Suppressor macrophage treated with lipopolysaccharide for 1 hour (primary cell): ENCODE measurements at regions not wholly inside any gene's neighbourhood (a gene's known extent, or its start where the extent isn't known, plus 50 kb on each side); places are given as distances from the start of the nearest gene placed in this dataset.
"Not testable (repeated sequence)": the region's sequence is repeated elsewhere in the genome, so short reads cannot be mapped to it uniquely, and the experiment has no call there.

ENCODE experiments used
- DNase-seq, 3 donors: peaks; one replicate each; pipeline ENCODE4 v3.0.0-alpha.2; 2020 to 2022

DNA sequence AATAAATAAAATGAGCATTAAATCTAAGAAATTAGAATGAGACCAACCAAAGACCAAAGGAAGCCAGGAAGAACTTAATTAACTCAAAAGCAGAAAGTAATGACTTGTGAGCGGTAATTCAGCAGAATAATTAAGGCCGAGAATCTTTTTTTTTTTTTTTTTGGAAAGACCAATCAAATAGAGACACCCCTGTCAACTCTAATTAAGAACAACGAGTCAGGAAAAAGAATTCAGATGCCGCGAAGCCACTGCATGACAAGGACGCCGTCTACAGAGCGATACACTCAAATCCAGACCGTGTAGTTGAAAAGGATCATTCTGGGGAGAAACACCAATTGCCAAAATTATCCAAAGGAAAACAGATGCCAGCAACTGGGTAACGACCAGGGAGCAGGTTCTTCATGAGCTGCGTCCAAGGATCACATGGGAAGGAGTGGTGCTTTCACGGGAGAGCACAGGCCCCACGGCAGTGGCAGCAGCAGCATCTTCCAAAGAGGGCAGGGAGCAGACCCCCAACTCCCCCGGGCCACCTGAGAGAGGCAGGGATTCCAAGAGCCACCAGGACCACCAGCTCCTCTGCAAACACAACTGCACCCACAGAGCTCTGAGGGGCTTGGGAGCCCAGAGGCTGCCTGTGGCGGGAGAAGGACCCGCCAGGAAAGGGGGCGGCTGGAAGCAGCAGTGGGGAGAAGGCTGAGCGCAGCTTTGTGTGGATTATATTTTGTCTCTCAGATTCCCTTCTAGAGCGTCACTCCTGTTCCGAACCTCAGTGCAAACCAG lies 469.8 kb downstream of the BRD1 start:
- no peak for DNase-seq

DNA sequence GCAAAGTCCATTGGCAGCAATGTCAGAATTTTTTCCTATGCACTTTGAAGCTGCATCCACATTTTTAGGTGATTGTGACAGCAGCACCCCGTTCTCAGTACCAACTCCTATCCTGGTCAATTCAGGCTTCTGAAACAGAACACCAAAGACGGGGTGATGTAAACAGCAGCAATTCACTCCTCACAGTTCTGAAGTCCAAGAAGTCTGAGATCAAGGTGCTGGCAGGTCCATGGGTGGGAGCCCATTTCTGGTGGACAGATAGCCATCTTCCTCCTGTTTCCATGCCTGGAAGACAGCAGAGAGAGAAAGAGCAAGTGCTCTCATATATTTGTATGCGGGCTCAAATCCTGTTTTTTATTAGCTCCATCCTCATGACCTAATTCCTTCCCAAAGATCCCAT lies 471.2 kb downstream of the BRD1 start:
- DNase-seq: no peak

DNA sequence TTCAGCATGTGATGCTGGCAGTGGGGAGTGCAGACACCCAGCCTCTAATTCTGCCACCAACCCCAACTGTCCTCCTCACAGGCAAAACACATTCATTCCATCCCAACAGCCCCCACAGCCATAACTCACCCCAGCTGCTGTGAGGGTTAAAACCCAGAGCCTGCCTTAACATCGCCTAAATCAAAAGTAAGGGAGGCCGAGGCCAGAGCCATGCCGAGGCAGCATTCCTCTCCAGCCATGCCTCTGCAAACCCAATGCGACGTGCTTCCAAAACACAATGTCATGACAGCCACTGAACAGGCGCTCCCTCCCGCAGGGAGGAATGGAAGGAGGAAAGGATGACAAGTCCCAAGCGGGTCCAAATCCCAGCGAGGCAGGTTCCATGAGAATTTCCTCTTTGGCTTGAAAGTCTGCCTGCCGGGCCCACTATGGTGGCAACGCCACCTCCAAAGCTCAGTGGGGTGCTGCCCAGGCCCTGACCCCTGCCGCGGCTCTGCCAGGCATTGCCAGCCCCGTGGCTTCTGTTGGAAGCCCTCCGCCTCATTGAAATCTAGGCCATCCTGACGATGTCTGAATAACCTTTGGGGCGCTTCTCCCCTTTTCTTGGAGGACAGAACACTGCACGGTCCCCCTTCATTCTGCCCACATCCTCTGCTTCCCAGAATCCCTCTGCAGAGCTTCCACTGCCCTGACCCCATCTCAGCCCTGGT lies 472.3 kb downstream of the BRD1 start:
- DNase-seq: no peak

DNA sequence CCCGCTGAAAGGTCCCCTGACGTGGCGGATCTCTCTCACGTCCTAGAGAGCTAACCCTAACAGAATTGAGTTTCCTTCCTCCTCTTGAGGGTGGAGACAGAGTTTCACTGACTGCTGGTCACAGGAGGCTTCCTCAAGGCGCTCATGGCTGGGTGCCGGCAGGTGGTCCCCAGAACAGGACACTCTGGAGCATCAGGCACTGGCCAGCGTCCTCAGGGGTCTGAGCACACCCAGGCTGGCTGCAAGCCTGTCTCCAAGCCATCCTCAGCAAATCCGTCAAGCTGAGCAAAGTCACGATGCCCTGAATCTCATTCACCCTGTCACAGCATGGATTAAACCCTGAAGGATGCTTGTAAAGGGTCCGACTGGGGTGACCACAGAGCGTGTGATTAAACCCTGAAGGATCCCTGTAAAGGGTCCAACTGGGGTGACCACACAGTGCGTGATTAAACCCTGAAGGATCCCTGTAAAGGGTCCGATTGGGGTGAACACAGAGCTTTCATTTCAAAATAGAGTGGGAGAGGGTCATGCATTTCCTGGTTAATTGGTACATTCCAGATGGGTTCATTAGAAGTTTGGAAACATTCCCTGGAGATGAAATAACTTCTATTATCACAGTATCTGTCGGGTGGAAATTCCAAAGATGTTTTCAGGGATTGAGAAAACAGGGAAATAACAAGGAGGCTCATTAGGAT lies 473.0 kb downstream of the BRD1 start:
- DNase-seq: no peak

DNA sequence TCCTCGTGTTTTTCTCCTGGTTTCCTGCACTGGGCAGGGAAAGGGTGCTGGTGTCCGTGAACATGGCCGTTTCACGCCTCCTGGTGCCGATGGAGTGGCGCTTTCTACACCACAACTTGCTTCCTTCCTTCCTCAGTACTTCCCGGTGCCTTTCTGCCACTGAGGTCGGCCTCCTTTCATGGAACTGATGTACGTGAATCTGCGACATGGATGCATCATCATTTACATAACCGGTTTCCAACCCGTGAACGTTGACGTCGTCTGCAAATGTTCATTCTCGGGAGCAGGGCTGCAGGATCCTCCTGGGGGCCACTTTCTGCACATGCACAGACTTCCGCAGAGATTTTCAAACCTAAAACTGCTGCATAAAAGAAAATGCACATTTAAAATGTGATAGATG lies 474.4 kb downstream of the BRD1 start:
- no peak for DNase-seq

DNA sequence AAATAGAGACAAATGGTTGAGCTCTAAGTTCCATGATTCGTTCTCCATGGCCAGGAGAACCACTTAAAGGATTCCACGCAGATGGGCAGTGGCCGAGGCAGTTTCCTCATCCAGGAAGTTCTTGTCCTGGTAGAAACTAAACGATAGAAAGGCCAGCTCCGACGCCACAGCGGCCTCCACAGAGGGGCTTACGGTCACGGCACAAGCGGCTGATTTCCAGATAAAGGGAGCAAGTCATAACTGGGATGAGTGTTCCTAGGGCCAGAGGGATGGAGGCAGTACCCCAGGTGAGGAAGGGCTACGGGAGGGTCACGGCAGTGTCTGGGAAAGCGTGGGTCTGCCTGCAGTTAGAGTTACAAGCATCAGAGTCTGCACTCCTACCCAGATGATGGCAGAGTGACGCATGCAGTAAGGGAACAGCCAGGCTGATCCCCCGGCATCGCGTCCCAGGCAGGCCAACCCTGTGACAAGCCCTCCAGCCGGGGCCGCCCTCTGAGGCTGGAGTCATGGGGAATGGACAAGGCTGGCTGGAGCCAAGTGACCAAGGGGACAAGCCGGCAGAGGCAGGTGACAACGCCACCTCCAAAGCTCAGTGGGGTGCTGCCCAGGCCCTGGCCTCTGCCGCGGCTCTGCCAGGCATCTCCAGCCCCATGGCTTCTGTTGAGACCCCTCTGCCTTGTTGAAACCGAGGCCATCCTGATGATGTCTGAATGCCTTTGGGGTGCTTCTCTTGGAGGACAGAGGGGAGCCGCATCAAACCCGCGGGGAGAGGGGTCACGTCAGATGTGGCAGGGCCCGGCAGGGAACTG lies 475.1 kb downstream of the BRD1 start:
- DNase-seq: no peak

DNA sequence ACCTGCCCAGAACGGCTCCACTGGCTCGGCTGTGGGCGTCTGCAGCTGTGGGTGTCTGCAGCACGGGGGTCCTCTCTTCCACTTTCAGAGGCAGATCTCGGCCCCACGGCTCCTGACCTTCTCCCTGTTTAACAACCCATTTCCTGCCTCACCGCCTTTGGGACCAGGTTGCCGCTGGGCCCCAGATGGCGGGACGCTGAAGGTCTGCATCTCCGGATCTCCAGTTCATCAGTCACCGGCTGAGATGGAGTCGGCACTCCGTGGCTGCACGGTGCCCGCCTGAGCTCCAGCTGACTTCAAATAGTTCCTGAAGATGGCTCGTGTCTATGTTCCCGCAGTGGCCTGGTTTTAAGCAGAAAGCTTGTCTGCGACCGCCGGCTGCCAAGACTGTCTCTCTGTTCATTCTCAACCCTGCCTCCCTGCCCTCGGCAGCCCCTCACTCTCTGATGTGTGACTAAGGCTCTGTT lies 475.9 kb downstream of the BRD1 start:
- no peak for DNase-seq

DNA sequence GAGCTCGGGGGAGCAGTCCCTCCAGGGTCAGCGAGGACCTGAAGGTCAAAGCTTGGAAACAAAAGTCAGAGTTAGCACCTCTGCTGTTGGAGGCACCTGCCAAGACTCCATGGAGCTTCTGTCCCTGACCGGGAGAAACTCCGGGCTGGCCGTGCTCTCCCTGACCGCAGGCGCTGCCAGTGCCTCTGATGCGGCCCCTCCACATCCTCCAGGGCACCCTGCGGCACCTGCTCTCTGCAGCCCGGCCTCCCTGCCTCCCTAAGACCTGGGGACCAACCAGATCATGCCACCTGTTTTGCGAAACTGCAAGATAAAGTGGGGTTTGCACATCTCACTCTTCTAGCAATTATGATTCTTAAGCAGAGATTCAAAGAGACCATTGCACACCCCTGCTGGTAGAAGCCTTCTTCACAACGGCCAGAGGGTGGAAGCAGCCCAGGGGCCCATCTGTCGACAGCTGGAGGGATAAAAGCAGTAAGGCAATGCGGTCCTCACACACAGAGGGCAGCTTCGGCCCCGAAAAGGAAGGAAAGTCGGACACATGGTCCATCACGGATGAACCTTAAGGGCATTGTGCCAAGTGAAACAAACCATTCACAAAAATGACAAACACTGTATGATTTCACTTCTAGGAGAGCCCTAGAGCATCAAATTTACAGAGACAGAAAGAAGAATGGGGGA lies 477.1 kb downstream of the BRD1 start:
- no peak for DNase-seq

DNA sequence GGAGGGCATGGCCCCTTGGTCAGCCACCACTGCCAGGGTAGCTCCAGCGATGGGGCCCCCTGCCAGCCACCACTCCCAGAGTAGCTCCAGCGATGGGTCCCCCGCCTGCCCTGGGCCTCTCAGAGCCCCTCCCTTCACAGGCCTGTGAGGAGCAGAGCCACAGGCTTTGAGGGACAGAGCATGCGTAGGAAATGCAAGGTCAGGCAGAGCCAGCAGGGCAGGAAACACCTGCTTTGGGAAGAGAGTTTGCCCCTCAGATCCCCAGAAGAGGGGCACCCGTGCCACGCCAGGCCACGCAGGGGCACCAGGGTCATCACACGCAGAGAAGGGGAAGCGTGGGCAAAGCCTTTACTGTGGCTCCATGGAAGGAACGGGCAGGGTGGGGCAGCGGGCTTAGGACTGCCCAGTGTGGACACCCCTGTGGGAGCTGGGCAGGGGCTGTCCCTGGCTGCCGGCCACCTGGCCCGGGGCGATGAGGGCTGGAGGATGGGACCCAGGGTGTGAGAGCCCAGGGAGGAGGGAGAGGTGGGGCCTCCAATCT lies 477.8 kb downstream of the BRD1 start:
- DNase-seq: no peak

DNA sequence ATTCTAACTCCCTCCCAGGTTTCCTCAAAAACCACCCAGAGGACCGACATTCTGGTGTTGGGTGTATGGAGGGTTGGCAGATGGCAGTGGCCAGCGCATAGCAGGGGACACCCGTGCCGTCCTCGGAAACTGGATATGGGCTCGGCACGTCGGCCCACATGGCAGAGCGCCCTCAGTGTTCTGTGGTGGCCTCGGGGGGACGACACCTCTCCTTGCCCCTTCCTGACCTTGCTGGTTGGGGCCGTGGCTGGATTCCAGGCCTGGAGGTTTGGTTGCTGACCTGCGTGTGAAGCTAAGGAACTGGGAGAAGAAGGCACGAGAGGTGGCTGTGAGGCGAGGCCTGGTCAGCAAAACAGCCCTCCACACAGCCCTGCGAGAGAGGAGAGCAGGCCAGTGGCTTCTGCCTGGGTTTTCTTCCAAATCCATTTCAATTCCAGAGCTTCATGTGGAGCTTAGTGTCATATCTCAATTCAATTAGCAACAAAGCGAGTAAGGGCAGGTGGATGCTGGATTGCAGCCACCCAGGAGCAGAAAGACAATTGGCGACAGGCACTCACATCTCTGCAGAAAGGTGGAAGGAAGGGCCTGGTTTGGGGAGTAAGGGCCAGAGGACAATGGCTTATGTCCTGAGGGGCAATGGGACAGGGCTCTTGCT lies 478.4 kb downstream of the BRD1 start:
- no peak for DNase-seq

DNA sequence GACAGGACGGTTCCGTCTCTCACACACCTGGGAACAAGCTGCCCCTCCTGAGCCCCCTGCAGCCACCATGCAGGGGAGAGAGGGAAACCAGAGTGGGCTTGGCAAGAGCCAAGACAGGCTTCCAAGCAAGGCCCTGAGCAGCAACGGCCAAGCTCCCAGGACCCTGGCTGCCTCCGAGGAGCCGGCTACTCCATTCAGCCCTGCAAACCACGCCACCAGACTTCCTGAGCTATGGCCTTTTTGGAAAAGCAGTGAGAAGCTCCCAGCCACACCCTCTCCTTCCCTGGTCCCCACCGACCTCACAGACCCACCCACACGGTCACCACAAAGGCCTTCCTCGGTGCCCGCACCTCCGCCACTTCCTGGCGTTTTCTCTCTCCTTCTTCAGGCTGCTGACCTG lies 479.0 kb downstream of the BRD1 start:
- DNase-seq: no peak

DNA sequence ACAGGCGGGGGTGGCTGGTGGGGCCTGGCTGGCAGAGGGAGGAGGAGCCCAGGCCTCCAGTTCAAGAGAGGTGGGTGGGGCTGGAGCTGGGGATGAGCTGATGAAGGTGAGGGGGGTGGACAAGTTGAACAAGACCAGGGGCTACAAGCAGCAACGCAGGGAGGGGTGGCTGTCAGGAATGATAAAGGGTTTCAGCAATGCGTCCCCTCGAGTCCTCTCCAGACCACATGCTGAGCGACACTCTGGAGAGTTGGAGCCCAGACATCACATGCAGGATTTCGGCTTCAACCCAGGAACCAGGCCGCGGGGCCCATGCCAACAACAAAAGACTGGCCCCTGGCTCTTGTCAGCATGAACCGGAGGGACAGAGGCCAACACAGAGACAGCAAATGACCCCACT lies 480.3 kb downstream of the BRD1 start:
- DNase-seq: no peak

DNA sequence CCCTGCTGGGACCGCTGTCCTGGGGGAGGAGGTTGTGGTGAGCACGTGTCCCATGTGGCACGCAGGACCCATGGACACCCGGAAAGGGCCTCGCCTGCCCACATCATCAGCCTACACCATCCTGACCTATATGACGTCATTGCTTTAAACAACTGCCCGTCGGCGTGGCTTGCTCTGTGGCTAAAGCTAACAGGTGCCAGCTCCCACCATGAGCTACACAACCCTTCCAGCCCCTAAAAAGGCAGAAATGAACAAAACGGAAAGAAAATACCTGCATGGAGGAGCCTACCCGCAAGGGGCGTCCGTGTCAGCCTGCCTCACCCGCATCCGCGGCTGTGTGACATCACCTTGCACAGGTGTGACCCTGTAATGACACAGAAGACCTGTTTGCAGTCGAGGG lies 481.8 kb downstream of the BRD1 start:
- no peak for DNase-seq

DNA sequence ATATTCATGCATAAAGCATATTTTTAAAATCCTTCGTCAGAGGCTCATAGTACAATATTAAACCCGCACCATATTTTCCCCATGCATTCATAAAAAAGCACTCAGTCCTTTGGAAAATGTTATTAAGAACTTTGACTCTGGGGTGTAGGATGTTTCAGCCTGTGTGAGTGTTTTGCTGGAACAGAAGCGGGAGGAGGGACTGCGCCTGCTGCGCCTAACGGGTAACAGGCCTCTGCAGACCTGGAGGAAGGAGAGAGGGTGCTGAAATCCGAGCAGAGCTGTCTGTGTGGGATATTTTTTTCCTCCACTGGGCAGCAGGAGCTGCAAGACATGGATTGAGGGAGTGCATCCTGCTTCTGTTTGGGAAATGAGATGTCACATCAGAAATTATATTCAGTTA lies 483.0 kb downstream of the BRD1 start:
- no peak for DNase-seq

DNA sequence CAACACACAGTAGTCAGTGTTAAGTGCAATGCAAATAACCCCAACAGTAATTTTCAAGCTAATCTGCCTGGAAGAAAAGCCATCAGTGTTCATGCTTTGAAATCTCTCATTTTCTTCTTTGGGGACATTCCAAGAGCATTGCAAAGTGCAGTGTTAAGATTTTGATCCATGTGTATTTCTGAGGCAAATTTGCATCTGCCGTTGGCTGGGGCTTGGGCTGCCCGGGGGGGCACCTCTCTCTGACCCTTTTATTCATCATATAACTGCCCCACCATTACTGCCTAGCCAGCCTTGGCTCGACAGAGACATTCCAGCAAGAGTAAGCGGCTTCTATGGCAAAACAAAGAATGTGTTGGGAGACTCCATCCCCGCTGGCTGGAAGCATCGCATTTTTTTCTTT lies 483.5 kb downstream of the BRD1 start:
- DNase-seq: no peak

DNA sequence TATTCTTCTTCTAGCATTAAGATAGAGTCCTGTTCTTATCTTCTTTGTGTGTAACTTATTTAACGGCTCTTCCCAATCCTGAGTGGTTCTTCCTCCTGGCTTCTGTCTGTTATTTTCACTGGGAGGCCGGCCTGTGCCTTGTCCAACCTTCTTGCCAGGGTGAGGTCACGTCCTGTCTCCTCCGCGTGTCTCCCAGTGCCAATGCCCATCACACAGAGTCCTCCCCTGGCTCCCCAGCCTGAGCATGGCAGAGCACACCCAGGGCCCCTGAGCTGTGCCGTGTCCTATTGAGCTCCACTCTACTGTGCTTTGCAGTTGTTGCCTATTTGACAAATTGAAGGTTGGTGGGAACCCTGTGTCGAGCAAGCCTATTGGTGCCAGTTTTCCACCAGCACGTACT lies 487.3 kb downstream of the BRD1 start:
- DNase-seq: no peak

DNA sequence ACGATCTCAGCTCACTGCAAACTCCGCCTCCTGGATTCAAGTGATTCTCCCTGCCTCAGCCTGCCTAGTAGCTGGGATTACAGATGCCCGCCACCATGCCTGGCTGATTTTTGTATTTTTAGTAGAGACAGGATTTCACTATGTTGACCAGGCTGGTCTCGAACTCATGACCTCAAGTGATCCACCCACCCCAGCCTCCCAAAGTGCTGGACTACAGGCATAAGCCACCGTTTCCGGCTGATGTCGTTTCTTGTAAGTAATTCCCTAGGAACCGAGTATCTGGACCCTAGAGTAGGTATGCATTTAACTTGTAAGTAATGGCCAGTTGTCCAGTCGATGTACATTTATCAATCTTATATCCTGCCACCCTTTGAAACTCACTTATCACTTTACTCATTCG lies 491.2 kb downstream of the BRD1 start:
- DNase-seq: not testable (repeated sequence)

DNA sequence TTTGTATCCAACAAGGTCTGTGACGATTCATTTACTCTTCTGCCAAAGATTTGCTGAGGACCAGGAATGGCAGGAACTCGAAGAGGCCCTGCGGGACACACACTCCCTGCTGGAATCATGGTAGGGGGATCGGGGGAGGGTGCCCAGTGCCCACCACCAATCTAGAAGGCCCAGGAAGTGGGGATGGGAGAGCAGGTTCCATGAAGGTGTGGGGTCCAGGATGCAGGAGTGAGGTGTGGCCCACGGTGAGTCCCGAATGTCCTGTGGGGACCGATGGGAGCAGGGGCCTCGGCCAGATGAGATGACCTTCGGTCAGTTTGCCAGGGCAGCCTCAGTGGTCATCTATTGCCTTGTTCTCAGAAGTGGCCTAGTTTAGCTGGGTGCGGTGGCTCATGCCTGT lies 492.7 kb downstream of the BRD1 start:
- no peak for DNase-seq

DNA sequence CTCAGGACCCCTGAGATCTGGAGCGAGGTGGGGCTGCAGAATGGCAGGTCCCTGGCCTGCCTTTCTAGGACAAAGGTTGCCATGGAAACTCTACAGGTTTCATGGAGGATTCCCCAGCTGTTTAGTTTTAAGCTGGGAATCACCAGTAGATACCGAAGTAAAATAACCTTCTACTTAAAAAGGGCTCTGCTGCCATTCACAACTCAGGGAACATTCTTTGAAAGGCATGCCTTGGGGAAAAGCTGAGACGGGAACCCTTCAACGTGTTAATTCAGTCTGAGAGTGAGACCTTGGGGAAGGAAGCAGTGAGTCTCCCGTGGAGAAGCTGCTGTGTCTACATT lies 493.3 kb downstream of the BRD1 start:
- no peak for DNase-seq

DNA sequence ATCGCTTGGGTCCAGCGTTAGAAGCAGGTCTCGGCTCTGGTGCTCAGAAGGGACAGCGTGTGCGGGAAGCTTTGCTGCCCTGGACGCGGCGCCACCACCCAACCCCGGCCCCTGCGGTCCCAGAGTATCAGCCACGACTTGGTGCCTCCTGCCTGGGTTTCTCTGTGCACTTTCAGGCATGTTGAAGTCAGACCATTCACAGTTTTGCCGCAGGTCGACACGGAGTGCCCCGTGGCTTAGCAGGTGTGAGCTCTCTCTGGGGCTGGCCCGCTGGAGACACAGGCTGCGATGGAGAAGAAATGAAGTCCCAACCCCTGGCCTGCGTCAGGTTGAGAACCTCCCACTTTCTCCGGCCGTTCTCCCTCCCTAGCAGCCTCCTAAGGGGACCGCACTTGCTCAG lies 494.5 kb downstream of the BRD1 start:
- DNase-seq: no peak

DNA sequence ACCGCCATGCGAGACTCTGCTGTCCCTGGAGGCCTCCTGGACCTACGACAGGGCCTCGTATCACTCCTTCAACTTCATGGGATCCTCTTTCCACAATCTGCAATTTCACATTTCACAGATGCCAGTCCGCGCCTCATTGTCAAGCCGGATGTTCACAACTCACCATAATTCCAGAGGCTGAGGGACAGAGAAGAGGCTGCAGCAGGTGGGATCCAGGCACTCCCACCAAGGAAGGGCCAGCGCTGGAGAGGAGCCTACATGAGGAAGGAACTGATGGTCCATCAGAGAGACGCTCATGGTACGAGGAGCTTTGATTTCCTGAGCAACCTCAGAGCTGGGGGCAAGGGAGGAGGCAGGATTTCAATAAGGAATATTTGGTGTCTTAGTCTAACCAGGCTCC lies 495.0 kb downstream of the BRD1 start:
- DNase-seq: no peak

DNA sequence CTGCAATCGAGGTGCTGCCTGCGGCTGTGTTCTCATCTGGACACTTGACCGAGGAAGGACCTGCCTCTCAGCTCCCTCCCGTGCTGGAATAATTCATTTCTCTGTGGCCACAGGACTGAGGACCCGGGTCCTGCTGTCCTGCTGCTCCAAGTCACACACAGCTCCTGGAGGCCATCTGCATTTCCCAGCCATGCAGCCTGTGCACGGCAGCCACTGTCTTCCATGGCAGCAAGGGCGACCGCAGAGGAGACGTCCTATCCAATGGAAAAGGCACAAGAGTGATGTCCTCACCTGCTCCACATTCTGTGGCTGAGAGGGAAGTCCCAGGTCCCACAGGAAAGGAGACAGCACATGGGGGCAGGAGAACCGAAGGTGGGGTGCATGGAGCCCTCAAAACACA lies 495.8 kb downstream of the BRD1 start:
- no peak for DNase-seq
